GM12865 (cell line): ENCODE measurements at regions not wholly inside any gene's neighbourhood (a gene's known extent, or its start where the extent isn't known, plus 50 kb on each side); places are given as distances from the start of the nearest gene placed in this dataset.

ENCODE experiments used
- DNase-seq: peaks from one replicate; pipeline ENCODE4 v3.0.0; 2010; ENCODE audit warnings: low read depth
- H3K4me3 ChIP-seq: 2 replicates; pipeline ENCODE4 v1.5.1; 2011; ENCODE audit warnings: mild to moderate bottlenecking, low read depth, low read length, control low read depth
- CTCF ChIP-seq: IDR thresholded peaks from 2 replicates; pipeline ENCODE4 v1.5.1; 2011; ENCODE audit warnings: low read length, control low read depth, low read depth, inconsistent platforms; ENCODE audit not compliant: insufficient read depth; ENCODE audit errors: missing control alignments

GRCh38 chr2:18154812-18155211 lies 276.3 kb downstream of the KCNS3 start:
- TF ChIP-seq CTCF, result no peak
- DNase-seq, result no peak
- H3K4me3 ChIP-seq, result no peak overlapping the region

DNA sequence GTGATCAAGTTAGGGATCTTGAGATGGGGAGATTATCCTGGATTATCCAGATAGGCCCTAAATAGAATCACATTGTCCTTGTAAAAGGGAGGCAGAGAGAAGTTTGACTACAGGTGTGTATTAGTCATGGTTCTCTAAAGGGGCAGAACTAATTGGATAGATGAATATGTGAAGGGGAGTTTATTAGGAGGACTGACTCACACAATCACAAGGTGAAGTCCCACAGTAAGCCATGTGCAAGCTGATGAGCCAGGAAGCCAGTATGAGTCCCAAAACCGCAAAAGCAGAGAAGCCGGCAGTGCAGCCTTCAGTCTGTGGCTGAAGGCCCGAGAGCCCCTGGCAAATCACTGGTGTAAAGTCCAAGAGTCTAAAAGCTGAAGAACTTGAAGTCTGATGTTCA lies 275.8 kb downstream of the KCNS3 start:
- TF ChIP-seq CTCF, result no peak
- DNase-seq, result no peak
- no peak overlapping the region for H3K4me3 ChIP-seq

DNA sequence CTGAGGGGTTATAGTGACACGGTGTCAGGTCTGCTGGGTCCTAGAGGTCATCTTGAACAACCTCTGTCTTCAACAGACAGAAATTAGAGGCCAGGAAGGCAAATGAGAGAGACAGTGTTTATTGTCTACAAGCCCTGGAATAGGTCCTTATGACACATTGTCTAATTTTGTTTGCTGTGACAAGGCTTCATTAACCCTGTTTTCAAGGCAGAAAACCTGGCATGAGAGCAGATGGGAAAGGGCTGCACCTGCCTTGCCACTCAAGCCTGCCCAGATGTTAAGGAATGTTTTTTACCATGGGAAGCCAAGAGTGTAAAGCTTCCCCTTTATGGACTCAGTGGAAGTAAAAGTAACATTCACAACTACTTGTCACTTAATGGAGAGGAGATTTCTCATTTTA lies 275.3 kb downstream of the KCNS3 start:
- no peak for TF ChIP-seq CTCF
- DNase-seq, result no peak
- no peak overlapping the region for H3K4me3 ChIP-seq

DNA sequence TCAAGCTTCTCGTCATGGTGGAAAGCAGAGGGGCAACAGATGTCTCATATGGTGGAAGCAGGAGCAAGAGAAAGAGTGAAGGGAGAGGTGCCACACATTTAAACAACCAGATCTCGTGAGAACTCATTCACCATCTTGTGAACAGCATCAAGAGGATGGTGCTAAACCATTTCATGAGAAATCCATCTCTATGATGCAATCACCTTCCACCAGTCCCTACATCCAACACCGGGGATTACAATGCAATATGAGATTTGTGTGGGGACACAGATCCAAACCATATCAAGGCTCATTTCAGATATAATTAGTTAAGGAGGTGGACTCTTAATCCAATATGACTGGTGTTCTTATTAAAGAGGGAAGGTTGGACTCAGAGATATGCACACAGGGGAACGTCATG lies 272.8 kb downstream of the KCNS3 start:
- no peak overlapping the region for H3K4me3 ChIP-seq
- no peak for DNase-seq
- no peak for TF ChIP-seq CTCF

- peak; percentile 67 for TF ChIP-seq CTCF
- no peak overlapping the region for H3K4me3 ChIP-seq
- peak; percentile 54 for DNase-seq
Observed at GRCh38 chr2:18149660-18150246, 271.3 kb downstream of the KCNS3 start.

GRCh38 chr2:18136881-18137475 lies 258.5 kb downstream of the KCNS3 start:
- no peak for DNase-seq
- no peak for TF ChIP-seq CTCF
- H3K4me3 ChIP-seq, result no peak overlapping the region

DNA sequence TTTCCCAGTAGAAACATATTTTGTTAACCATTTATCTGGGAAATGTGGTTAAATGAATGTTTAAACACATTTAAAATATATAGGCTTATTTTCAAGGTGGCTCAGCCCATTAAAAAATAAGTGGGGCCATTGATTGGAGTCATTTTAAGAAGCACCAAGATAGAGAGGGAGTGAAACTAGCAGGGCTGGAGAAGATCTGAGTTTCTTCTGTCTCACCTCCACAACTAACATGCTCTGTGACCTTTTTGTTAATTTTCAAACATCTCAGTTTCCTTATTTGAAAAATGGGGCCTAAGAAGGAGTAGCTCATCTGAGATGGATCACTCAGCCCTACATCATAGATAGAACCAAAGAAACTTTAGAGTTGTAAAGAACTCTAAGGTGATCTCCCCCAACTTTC lies 254.8 kb downstream of the KCNS3 start:
- TF ChIP-seq CTCF, result no peak
- DNase-seq, result no peak
- no peak overlapping the region for H3K4me3 ChIP-seq
